Gastroesophageal sphincter (tissue), 4 donors: ENCODE measurements at regions not wholly inside any gene's neighbourhood (a gene's known extent, or its start where the extent isn't known, plus 50 kb on each side); places are given as distances from the start of the nearest gene placed in this dataset.

Source experiments
- ATAC-seq: fragments of 150-250 bp; one replicate; pipeline ENCODE4 v1.9.1; 2016; ENCODE audit warnings: mild to moderate bottlenecking, moderate library complexity
- H3K27ac ChIP-seq, 4 donors: fragments of 200-600 bp; sonication (generic) in 3 of 4; 1 replicate in 3 of 4; 2 replicates in 1 of 4; pipeline ENCODE4 v1.5.1; 2016 to 2019
- H3K27me3 ChIP-seq: fragments of 200-600 bp; sonication (generic); one replicate; pipeline ENCODE4 v1.5.1; 2019
- H3K36me3 ChIP-seq, 2 donors: fragments of 200-600 bp; sonication (generic); one replicate each; pipeline ENCODE4 v1.5.1; 2019; ENCODE audit warnings: control low read depth in 1 of 2
- H3K4me1 ChIP-seq, 3 donors: fragments of 200-600 bp; sonication (generic); 1 replicate in 2 of 3; 2 replicates in 1 of 3; pipeline ENCODE4 v1.5.1; 2016 to 2019; ENCODE audit warnings: control low read depth in 2 of 3
- H3K4me3 ChIP-seq, 2 donors: fragments of 200-600 bp; sonication (generic); one replicate each; pipeline ENCODE4 v1.5.1; 2019; ENCODE audit warnings: mild to moderate bottlenecking in 1 of 2, moderate library complexity in 1 of 2
- H3K9me3 ChIP-seq, 3 donors: fragments of 200-600 bp; sonication (generic); one replicate each; pipeline ENCODE4 v1.5.1; 2017 to 2019; ENCODE audit warnings: control low read depth in 2 of 3
- CTCF ChIP-seq, 4 experiments: fragments of 200-600 bp in 2 of 4; fragments of 450-650 bp in 2 of 4; sonication (generic) in 1 of 4; IDR thresholded peaks; one replicate each; pipeline ENCODE4 v1.5.1; 2017 to 2019; ENCODE audit warnings: antibody characterized with exemption in 4 of 4, mild to moderate bottlenecking in 2 of 4, moderate library complexity in 2 of 4
- EP300 ChIP-seq: sonication (generic); formaldehyde crosslinking; IDR thresholded peaks from one replicate; pipeline ENCODE4 v1.6.1; 2017; ENCODE audit warnings: antibody characterized with exemption, mild to moderate bottlenecking
- POLR2A ChIP-seq, 2 donors: fragments of 450-650 bp; IDR thresholded peaks; one replicate each; pipeline ENCODE4 v1.6.1; 2017; ENCODE audit warnings: antibody characterized with exemption in 2 of 2, mild to moderate bottlenecking in 2 of 2, moderate library complexity in 1 of 2
- POLR2AphosphoS5 ChIP-seq: sonication (generic); formaldehyde crosslinking; IDR thresholded peaks from one replicate; pipeline ENCODE4 v1.6.1; 2017; ENCODE audit warnings: antibody characterized with exemption
- WGBS, 2 donors: methylation state at CpG; one replicate each; pipeline ENCODE4 v1.1.5; 2018; ENCODE audit warnings: low coverage in 1 of 2; 5-methylcytosine and 5-hydroxymethylcytosine counted together

DNA sequence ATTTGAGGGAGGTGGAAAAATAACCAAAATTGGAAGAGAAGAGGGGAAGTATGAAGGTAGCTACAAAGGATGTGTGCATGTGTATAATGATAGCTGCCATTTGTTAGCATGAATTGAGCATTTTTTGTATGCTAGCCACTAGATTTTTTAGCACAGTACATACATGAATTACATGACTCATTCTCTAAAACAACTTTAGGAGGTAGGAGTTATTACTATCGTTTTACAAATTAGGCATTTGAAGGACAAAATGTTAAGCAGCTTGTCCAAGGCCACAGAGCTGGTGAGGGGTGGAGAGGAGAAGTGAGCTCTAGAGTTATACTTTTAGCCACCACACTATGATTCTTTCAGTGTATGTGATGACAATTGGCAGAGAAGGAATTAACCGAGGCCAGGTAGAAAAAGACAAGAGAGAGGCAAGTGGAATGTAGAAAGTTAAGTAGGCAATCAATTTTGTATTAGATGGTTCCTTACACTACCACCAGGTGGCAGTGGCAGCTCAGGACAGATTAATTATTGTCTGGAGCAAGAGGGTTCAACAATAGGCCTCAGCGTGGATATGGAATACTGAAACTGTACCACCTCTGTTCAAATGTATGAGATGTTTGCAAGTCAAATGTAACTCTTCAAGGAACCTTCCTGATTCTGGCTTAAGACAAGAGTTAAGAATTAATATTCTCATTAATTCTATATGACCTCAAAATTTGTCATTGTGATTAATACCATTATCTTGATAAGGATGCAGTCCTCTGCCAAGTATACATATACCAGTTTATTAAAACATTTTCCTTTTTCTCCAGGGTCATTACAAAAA is 128.0 kb downstream of the MBL2 start:
- TF ChIP-seq EP300 = no peak
- peak; percentile 11 to 53 (median 19) for TF ChIP-seq CTCF (IDR thresholded peaks at IDR 0.05)
- Histone ChIP-seq H3K36me3 (no peaks in the 10 kb centered on the region), H3K9me3 (no peaks in the 10 kb centered on the region), H3K4me1 (no peaks in the 10 kb centered on the region), H3K27ac (no peak overlapping the region), H3K27me3 (no peaks in the 10 kb centered on the region), H3K4me3 (no peak overlapping the region)
- 34 to 44% methylated on average over 2 to 3 of the region's 3 CpGs for WGBS, 2 donors
- no peak for ATAC-seq

GRCh38 chr10:52645187-52645758 is 127.3 kb downstream of the MBL2 start:
- no peaks in the 10 kb centered on the region for H3K9me3 ChIP-seq
- H3K36me3 ChIP-seq = no peaks in the 10 kb centered on the region
- H3K27me3 ChIP-seq = no peaks in the 10 kb centered on the region
- H3K4me1 ChIP-seq = no peaks in the 10 kb centered on the region
- H3K4me3 ChIP-seq = no peak overlapping the region
- TF ChIP-seq CTCF (IDR thresholded peaks at IDR 0.05) (no peak), POLR2AphosphoS5 (no peak), POLR2A (IDR thresholded peaks at IDR 0.05) (no peak), EP300 (no peak)
- 59 to 71% methylated on average over 4 of the region's 4 CpGs for WGBS, 2 donors
- no peak overlapping the region for H3K27ac ChIP-seq
- no peak for ATAC-seq

- no peak overlapping the region for H3K27ac ChIP-seq
- ATAC-seq = no peak
- WGBS, 2 donors = 29 to 33% methylated on average over 1 of the region's 1 CpG
- H3K9me3 ChIP-seq = no peaks in the 10 kb centered on the region
- no peak for TF ChIP-seq POLR2AphosphoS5
- TF ChIP-seq EP300 = no peak
- TF ChIP-seq POLR2A (IDR thresholded peaks at IDR 0.05) = no peak
- TF ChIP-seq CTCF (IDR thresholded peaks at IDR 0.05) = no peak
- no peaks in the 10 kb centered on the region for H3K4me1 ChIP-seq
- H3K36me3 ChIP-seq = no peaks in the 10 kb centered on the region
- no peaks in the 10 kb centered on the region for H3K27me3 ChIP-seq
- H3K4me3 ChIP-seq = no peak overlapping the region
Observed at GRCh38 chr10:52649511-52649910, 123.1 kb downstream of the MBL2 start.

GRCh38 chr10:52650873-52651272 is 121.7 kb downstream of the MBL2 start:
- no peaks in the 10 kb centered on the region for H3K36me3 ChIP-seq
- no peak overlapping the region for H3K4me3 ChIP-seq
- ATAC-seq = no peak
- H3K4me1 ChIP-seq = no peaks in the 10 kb centered on the region
- no peaks in the 10 kb centered on the region for H3K9me3 ChIP-seq
- 50 to 60% methylated on average over 1 to 4 of the region's 4 CpGs for WGBS, 2 donors
- no peaks in the 10 kb centered on the region for H3K27me3 ChIP-seq
- TF ChIP-seq POLR2A (IDR thresholded peaks at IDR 0.05) (no peak), CTCF (IDR thresholded peaks at IDR 0.05) (no peak), POLR2AphosphoS5 (no peak), EP300 (no peak)
- no peak overlapping the region for H3K27ac ChIP-seq

DNA sequence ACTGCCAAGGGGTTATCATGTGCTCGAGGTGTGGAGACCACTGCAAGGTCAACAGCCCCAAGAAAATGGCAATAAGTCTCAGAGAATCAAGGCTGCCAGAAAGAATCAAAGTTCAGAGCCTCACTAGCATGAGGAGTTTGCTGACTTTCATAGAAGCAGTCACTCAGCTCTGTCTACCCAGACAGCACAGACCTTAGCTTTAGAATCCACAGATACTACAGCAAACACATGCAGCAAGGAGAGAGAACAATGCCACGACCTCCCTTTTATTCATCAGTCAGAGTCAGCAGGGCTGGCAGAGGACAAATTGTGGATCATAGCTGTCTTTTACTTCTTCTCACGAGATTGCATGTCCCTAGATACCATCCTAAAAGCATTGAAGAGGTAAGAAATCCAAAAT is 121.3 kb downstream of the MBL2 start:
- Histone ChIP-seq H3K4me1 (no peaks in the 10 kb centered on the region), H3K4me3 (no peak overlapping the region), H3K27ac (no peak overlapping the region), H3K9me3 (no peaks in the 10 kb centered on the region), H3K27me3 (no peaks in the 10 kb centered on the region), H3K36me3 (no peaks in the 10 kb centered on the region)
- no peak for ATAC-seq
- WGBS, 2 donors = 27 to 38% methylated on average over 1 to 2 of the region's 3 CpGs
- TF ChIP-seq POLR2A (IDR thresholded peaks at IDR 0.05) = no peak
- no peak for TF ChIP-seq EP300
- no peak for TF ChIP-seq CTCF (IDR thresholded peaks at IDR 0.05)
- no peak for TF ChIP-seq POLR2AphosphoS5
